ENCODE measurements at regions not wholly inside any gene's neighbourhood (a gene's known extent, or its start where the extent isn't known, plus 50 kb on each side); places are given as distances from the start of the nearest gene placed in this dataset.

DNA sequence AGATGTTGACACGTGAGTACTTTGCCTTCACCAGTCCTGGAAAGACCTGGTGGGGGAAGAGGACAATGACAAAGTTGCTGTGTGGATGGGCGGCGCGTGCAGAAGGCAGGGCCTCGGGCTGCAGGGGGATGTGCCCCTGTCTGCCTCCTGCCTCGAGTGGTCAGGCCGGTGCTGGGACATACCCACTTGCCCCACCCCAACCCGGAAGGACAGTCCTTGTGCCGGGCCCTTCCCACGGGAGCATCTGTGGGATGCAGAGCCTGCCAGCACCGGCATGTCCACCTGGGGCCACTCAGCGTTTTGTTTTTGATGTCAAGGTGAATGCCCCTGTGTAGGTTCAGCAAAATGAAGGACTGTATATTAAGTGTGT is 60.5 kb upstream of the BHLHE23 start:
- DNase-seq = no peak

DNA sequence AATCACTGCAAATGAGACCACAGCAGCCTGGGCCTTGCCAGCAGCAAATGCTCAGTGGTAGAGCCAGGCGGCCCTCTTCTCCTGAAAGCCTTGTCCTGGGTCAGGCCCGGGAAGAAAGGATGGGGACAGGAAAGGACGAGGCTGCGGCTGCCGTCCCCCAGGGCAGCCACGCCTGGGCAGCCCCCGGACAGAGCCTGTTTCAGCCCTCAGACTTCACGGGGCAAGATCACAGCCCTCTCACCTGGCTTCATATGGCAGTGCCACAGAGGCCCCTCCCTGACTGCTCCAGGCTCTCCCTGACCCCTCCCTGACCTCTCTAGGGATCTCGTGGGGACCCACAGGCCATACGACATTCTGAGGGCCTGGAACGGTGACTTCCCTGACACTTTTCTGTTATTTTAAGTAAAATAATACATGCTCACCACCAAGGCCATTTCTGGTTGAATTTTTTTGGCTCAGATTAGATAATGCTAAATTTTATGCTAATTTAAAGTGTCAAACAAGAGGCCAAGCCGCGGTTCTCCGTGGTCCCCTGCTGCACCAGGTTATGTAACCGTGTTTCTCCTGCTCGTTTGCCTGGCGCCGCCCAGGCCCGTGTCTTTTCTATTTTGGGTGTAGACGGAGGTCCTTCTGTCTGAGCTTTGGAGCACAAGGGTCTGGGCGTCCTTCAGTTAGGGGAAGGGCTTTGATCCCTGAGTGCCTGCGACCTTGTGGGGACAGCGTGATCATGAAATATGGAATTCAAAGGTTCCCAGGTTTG is 59.9 kb upstream of the BHLHE23 start:
- no peak for DNase-seq

DNA sequence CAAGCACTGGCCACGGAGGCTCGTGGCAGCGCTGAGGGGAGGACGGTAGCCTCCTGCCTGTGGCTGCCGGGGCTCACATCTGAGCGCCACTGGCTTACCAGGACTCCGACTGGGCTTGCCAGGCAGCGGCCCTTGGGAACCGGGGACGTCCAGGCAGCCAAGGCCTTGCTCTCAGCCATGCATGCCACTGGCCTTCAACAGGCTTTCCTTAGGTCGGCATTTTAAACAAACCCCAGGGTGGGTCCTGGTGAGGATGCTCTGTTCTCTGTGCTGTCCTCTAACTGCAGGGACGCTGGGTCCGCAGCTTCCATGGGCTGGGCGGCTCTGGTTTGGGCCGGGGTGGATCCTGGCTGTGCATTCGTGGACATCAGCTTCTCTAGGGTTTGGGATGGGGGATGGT is 59.1 kb upstream of the BHLHE23 start:
- no peak for DNase-seq

DNA sequence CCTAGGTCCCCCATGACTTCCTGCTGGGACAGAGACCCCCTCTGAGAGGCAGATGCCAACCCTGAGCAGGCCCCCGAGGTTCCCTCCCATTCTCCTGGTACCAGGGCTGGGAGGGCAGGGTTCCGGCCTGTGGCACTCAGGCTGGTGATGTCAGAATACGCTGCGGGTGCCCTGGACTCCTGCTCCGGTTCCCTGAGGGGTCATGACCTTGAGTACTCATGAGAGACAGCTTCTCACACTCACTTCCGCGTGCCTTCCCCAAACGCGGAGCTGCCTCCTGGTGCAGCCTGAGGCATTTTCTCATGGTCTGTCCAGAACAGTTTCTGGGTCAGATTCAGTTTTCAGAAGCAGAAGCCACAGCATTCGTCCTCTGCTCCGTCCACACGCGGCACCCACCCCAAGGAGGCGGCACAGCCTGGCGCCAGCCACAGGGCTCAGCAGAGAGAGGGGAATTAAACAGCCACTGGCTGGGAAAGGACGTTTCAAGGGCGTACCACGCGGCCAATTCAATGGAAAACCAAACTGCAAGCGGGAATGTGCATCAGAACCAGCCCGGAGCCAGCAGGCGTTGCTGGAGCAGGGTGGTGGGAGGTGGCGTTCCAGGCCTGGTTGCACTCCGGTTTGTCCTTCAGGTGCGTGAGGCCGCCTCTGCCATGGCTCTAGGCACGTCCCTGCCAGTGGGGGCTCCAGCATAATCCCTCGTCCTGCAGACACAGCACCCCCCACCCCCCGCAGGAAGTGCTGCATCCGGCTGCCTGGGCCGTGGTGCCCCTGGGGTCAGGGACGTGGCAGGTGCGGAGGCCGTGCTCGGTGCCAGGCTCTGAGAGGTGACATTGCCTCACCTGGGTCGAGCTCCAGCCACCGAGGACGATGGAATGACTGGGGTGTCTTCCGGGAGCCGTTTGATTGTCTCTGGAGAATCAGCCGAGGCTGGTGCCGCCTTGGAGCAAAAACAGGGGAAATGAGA is 58.3 kb upstream of the BHLHE23 start:
- no peak for DNase-seq

DNA sequence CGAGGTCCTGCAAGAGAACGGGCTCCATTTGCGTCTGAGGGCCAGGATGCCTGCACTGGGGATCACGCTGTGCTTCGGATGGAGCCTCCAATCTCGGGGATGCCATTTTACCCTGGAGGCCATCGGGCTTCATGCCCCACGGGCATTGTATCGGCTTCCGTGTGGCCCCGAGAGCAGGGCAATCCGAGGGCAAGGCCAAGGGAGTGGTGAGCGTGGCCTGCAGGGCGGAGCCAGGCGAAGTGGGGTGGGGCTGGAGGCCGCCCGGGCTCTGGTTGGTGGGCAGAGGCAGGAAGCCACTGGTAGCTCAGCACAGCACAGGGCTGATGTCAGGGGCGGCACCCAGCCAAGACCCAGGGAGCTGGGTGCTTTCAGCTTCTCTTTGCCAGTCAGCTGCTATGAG is 57.5 kb upstream of the BHLHE23 start:
- DNase-seq = no peak

DNA sequence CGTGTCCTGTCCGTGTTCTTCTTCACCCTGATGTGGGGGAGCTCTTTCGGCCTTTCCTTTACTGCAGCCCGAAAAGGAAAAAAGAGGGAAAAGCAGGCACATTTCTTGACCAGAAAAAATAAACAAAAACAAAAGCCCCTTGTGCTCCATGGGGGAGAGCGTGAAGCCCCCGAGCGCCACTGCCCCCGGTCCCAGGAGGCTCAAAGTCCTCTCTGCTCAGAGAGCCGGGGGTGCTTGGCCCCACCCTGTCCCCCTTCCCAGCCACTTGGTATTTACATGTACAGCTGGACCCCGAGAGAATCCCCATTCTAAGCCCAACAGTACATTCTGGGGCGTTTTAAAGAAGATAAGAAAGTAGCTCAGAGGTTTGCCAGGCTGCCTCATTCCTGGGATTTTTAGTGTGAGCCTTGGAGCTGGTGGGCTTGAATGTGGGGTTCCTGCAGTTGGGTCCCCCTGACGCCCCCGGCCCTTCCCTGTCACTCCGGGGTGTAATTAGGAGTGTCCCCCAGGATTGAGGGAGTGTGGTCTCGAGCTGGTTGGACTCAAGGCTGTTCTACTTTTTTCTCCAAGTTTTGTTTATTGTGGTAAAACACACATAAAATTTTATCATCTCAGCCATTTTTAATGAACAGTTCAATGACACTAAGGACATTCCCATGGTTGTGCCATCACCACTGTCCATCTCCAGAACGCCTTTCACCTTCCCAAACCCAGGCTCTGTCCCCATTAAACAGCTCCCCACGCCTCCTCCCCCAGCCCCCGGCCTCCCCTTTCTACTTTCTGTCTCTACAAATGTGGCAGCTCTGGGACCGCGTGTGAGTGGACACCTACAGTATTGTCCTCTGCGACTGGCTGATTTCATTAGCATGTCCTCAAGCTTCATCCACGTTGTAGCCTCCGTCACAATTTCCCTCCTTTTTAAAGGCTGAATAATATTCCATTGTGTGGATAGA is 55.7 kb upstream of the BHLHE23 start:
- DNase-seq = no peak

DNA sequence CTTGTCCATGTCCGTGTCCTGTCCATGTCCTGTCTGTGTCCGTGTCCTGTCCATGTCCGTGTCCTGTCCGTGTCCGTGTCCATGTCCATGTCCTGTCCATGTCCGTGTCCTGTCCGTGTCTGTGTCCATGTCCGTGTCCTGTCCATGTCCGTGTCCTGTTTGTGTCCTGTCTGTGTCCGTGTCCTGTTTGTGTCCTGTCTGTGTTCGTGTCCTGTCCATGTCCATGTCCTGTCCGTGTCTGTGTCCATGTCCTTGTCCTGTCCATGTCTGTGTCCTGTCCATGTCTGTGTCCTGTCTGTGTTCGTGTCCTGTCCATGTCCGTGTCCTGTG is 55.0 kb upstream of the BHLHE23 start:
- DNase-seq = no peak

DNA sequence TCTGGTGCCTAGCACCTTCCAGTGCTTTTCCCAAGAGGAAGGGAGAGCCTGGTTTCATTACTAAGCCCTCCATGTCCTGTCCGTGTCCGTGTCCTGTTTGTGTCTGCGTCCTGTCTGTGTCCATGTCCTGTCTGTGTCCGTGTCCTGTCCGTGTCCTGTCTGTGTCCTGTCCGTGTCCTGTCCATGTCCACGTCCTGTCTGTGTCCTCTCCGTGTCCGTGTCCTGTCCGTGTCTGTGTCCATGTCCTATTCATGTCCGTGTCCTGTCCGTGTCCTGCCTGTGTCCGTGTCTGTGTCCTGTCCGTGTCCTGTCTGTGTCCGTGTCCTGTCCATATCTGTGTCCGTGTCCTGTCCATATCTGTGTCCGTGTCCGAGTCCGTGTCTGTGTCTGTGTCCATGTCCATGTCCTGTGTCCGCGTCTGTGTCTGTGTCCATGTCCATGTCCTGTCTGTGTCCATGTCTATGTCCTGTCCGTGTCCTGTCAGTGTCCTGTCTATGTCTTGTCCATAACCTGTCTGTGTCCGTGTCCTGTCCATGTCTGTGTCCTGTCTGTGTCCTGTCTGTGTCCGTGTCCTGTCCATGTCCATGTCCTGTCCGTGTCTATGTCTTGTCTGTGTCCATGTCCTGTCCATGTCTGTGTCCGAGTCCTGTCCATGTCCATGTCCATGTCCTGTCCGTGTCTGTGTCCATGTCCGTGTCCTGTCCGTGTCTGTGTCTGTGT is 54.4 kb upstream of the BHLHE23 start:
- DNase-seq = no peak

DNA sequence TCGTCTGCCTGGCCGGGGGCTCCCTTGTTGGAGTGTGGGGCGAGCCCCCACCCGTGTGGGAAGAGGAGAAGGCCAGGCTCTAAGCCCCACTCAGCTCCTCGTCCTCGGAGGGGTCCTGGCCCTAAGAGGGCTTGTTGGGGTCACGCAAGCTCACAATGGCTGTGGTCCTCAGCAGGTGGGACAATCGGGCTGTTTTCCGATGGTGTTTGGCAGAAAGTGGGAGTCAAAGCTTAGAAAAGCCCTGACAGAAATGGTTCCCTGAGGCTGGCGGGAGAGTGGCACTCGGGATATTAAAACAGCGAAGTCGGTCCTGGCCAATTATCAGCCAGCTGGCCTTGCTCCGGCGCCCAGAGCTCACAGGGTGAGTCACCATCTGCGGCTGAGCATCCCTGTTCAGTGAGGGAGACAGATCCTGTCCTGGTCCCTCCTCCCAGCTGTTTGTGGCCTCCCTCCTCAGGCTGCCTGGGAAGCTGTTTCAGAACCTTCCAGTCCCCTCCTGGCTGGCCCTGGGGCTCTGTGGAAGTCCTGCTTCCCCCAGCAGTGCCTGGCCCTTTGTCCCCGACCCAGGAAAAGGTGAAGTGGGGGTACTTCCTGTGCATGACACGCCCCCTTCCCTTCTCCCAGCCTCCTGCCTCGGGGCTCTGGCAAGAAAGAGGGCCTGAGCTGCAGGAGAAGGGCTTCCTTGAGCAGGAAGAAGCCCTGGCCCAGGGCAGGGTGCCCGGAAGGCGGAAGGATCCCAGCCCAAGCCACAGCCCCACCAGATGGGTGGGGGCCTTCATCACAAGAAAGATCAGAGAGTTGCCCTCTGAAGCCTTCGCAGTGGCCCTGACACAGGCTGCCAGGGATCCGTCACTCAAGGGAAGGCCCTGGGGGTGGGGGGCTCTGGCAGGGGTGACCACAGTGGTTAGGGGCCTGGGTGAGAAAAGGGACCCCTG is 53.6 kb upstream of the BHLHE23 start:
- DNase-seq = peak; percentile 88

DNA sequence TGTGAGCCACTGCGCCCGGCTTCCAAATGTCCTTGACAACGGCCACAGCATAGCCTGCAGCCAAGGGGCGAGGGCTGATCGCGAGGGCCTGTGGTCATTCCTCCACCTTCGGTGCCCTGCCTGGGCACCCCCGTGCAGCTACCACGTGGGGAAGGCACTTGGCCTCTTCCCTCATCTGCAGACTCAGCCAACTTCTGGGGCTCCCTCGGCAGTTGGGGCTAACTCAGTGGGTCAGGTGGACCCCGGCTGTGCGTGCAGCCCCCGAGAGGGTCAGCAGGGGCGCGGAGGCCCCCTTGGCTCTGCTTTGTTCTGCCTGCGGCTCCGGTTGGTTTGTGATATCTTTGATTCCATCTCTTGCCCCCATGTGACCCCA is 52.9 kb upstream of the BHLHE23 start:
- DNase-seq = no peak

DNA sequence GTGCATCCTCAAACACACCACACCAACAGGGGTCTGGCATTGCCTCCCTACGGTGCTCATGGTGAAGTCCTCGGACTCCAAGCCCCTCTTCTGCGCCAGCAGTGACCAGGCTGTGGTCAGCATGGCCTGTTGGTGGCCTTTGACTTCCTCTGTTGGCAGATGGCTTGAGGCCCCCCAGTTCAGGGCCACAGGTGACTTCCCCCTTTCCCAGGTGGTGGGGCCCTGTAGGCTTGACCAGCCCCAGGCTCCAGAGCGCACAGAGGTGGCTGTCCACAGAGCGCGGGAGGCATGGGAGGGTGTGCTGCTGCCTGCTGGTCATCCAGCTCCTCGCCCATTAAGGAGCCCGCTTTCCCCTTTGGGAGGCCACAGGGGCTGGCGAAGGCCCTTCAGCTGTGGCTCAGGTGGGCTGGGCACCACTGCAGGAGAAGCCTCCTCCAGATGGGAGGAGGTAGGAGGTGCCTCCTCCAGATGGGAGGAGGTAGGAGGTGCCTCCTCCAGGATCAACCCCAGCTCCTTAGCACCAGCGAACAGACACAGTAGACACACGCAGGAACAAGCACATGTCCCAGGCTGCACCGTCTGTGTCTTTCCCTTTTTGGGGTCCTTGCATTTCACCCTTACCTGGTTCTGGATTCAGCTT is 52.1 kb upstream of the BHLHE23 start:
- DNase-seq = no peak

DNA sequence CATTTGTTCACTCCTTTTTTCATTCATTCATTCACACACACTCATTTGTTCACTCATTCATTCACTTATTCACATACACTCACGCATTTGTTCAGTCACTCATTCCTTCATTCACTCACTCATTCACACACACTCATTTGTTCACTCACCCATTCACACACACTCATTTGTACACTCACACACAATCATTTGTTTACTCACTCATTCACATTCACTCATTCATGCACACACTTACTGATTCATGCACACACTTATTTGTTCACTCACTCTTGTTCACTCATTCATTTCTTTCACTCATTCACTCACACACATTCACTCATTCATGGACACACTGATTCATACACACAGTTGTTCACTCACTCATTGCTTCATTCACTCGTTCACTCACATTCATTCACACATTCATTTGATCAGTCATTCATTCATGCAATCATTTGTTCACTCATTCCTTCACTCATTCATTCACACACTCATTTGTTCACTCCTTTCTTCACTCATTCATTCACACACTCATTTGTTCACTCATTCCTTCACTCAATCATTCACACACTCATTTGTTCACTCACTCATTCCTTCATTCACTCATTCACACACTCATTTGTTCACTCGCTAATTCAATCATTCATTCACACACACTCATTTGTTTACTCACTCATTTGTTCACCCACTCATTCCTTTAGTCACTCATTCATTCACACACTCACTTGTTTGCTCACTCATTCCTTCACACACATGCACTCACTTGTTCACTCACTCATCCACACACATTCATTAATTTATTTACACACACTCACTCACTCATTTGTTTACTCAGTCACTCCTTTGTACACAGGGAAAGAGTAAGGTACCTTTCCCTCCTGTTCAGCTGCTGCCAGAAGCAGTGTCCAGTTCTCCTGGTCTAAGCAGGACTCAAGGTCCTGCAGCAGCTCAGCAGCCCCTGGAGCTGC is 50.7 kb upstream of the BHLHE23 start:
- DNase-seq = no peak

DNA sequence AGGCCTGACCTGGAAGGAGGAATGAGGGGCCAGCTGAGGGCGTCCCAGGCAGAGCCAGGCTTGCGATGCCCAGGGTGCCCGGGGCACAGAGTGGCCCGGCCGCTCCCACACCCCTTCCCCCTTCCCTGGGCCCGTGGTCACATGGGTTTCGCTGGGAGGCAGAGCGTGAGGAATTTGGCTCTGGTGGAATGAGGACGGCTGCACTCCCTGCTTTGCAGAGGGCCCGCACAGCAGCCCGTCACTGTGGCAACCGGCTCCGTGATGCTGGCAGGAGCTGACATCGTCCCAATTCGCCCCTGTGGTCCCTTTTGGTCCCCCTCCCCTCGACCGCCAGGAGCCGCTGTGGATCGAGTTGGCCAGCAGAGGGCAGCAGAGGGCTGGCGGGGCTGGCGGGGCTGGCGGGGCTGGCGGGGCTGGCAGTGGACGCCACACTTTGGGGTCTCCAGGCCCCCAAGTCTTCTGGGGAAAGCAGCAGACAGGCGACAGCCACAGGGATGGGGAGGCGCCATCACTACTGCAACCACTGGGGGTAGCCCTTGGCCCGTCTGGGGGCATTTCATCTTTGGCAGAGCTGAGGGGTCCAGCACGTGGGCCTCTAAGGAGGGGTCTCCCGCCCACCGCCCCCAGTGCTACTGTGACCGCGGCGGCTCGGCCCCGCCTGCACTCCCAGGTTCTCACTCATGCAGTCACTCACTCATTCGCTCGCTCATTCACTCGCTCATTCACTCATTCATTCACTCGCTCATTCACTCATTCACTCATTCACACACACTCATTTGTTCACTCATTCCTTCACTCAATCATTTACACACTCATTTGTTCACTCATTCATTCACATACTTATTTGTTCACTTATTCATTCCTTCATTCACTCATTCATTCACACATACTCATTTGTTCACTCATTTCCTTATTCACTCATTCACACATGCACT is 49.7 kb upstream of the BHLHE23 start:
- DNase-seq = peak; percentile 37

Measured in NCI-H2171 (cell line).